HG02840 (cell line): ENCODE measurements at regions not wholly inside any gene's neighbourhood (a gene's known extent, or its start where the extent isn't known, plus 50 kb on each side); places are given as distances from the start of the nearest gene placed in this dataset.

ENCODE experiments used
- ATAC-seq: cut with Tn5 transposase; IDR thresholded peaks from one replicate; pipeline ENCODE4 v1.9.1; 2021; ENCODE audit warnings: mild to moderate bottlenecking, moderate library complexity, moderate number of reproducible peaks; ENCODE audit not compliant: unreplicated experiment, low FRiP score

DNA sequence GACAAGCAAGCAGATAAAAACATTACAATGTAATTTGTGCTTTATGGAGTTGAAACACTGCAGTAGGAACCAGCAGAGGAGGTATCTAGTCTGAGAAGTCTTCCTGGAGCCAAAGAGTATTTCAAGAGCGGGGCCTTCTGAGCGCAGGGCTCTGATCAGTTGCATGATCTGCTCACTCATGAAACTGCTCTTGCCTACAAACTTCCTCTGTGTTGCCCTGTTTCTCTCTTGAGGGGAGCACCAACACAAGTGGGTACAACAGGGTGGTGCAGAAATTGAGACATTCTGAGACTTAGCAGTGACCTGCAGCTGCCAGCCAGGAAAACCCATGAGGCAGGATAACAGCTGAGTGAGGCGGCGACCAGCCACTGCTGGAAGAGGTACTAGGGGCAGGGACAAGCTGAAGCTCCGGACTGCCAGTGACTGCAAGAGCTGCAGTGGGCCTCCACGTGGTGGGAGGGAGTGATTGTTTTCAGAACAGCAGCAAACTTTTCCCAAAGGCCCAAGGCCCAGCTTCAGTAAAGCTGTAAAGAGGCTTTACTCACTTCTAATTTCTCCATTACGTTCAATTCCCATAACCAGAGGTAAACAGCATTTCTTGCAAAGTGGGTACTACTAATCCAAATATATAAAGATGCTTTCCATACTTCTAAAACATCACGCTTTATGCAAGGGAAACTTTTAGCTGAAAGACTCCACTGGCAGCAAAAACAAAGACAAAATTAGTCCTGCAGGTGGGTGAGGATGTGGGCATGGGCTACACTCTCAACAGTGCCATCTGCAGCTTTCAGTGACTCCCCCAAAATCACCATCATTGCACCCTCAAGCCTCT, 69.0 kb upstream of the LPP start:
- no peak for ATAC-seq

- no peak for ATAC-seq
These were observed 68.1 kb upstream of the LPP start for GRCh38 chr3:188085584-188086560.

DNA sequence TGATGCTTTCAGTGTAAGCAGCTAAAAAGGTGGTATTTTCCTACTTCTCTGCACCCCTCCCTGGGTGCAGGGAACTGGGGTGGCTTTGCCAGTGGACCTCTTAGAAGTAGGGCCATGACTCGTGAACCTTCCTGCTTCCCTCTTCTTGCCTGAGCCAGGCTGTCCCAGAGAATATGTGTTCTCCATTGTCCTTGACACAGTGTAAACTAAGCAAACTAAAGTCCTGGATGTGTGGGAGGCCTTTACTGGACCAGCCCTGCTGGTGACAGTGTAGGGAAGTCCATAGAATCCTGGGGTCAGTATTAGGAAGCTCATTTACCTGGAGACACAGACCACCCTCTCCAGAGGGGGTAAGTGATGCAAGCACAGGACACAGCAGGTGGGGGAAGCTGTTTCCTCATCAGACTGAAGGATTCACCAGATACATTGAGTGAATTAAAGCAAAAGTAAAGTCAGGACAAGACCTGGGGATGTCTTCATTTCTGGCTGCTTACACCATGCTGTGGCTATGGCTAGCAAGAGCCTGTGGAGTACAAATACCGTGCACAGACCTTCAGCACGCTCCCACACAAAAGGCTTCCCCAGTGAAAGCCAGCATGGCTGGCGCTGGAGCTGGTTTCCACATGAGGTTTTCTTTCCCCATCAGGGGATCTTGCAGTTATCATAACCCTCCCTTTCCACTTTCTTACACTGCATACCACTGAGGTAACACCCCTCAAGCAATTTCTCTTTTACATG, 64.8 kb upstream of the LPP start:
- ATAC-seq: no peak

DNA sequence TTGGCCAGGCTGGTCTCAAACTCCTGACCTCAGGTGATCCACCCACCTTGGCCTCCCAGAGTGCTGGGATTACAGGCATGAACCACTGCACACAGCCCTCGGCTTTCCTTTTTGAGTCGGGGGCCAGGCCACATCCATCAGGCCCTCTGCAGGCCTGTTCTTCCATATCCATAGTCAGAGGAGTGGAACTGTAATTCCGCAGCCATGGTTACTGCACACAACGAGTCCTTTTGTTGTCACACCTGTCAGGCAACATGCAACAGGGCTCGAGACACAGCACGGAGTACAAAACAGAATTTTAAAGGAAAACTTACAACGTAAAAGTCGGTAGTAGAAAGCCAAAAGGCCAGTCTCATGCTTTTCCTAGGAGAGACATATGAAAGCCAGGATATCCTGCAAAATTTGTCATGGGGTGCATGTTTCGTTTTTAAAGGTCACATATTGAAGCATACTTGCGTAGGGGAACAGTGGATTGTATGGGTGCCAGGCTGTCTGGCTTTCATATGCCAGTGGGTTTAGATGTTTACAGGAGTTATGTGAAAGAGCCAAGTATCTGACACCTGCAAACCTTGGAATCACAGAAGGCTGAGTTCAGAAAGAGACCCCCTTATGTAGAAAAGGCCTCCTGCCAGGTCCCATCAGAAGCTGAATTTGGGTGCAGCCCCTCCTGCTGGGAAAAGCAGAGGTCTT, 63.2 kb upstream of the LPP start:
- ATAC-seq: no peak

GRCh38 chr3:188091746-188092145, 62.2 kb upstream of the LPP start:
- ATAC-seq: no peak

DNA sequence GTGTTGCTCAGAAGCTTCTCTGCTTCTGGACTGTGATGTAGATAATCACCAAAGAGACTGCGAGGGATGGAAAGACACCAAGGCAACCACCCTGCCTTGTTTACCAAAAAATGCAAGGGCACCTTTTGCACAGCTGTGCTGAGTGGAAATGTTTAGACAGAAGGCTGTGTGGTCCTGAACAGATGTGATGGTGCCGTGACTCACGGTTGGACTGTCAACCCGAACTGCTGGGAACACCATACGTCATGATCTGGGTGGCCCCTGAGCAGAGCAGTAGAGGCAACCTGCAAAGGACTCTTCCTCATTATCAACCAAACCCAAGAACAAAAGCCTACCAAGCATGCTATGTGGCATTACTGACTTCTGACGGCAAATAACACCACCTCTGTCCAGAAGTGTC, 61.3 kb upstream of the LPP start:
- ATAC-seq: no peak

- no peak for ATAC-seq
These were observed 58.5 kb upstream of the LPP start for GRCh38 chr3:188095431-188095830.

DNA sequence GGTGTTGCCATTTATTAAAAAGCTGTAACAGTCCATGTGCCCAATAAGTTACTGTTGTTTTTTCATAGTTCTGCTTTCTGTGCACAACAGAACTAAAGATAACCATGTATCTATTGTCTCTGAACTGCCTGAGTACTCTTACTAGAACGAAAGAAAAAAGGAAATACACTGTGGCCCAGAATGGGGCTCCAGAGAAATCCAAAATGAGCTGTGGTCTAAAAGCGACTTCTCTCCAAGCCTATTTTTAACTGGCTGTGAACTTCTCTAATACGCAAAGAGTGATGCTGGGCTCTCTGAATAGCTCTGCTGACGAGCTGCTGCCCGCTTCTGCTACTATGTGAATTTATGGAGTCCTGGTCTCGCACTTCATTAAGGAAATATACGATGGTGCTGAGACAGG, 56.2 kb upstream of the LPP start:
- ATAC-seq: no peak

- ATAC-seq: no peak
These were observed 54.0 kb upstream of the LPP start for GRCh38 chr3:188099907-188100306.

- ATAC-seq: no peak
These were observed 51.0 kb upstream of the LPP start for GRCh38 chr3:188102861-188103547.

GRCh38 chr3:188104050-188104449, 49.9 kb upstream of the LPP start:
- no peak for ATAC-seq
